DND-41 (cell line): ENCODE measurements at regions not wholly inside any gene's neighbourhood (a gene's known extent, or its start where the extent isn't known, plus 50 kb on each side); places are given as distances from the start of the nearest gene placed in this dataset.

Experiments used
- ATAC-seq: fragments of 200-7000 bp; cut with Tn5 transposase; 3 replicates; pipeline ENCODE4 v1.9.1; 2021; ENCODE audit warnings: low read depth; ENCODE audit not compliant: insufficient read depth
- DNase-seq: peaks from one replicate; pipeline ENCODE4 v3.0.0-alpha.2; 2020
- H2AFZ ChIP-seq: 2 replicates; pipeline ENCODE4 v1.6.0; 2012; ENCODE audit warnings: low read depth, low read length
- H3K27ac ChIP-seq: 2 replicates; pipeline ENCODE4 v1.5.1; 2012; ENCODE audit warnings: low read length, inconsistent platforms
- H3K27me3 ChIP-seq: fragments of 200-600 bp; sonication (generic); 2 replicates; pipeline ENCODE4 v1.6.0; 2012; ENCODE audit warnings: low read length, mild to moderate bottlenecking, inconsistent platforms; ENCODE audit not compliant: insufficient read depth, poor library complexity
- H3K36me3 ChIP-seq: 2 replicates; pipeline ENCODE4 v1.5.1; 2012; ENCODE audit warnings: low read length, inconsistent platforms; ENCODE audit not compliant: insufficient read depth
- H3K4me1 ChIP-seq: 2 replicates; pipeline ENCODE4 v1.5.1; 2012; ENCODE audit warnings: mild to moderate bottlenecking, low read length; ENCODE audit not compliant: insufficient read depth
- H3K4me2 ChIP-seq: 2 replicates; pipeline ENCODE4 v1.6.0; 2012; ENCODE audit warnings: mild to moderate bottlenecking, moderate library complexity, low read length, inconsistent platforms; ENCODE audit not compliant: insufficient read depth
- H3K4me3 ChIP-seq, 2 experiments: fragments of 200-600 bp in 1 of 2; shearing (Covaris generic) in 1 of 2; 2 replicates each; pipeline ENCODE4 v1.5.1; 2012 to 2016; ENCODE audit warnings: inconsistent platforms in 2 of 2, low read length in 2 of 2, mild to moderate bottlenecking in 2 of 2, low read depth in 1 of 2, moderate library complexity in 1 of 2
- H3K79me2 ChIP-seq: 2 replicates; pipeline ENCODE4 v1.6.0; 2012; ENCODE audit warnings: low read length, inconsistent platforms; ENCODE audit not compliant: insufficient read depth
- H3K9ac ChIP-seq: 2 replicates; pipeline ENCODE4 v1.6.0; 2012; ENCODE audit warnings: low read depth, mild to moderate bottlenecking, inconsistent platforms, low read length, moderate library complexity
- H3K9me3 ChIP-seq: 2 replicates; pipeline ENCODE4 v1.5.1; 2012; ENCODE audit warnings: low read length, moderate library complexity, mild to moderate bottlenecking, inconsistent platforms; ENCODE audit not compliant: insufficient read depth, severe bottlenecking
- H4K20me1 ChIP-seq: 2 replicates; pipeline ENCODE4 v1.6.0; 2012; ENCODE audit warnings: low read length; ENCODE audit not compliant: insufficient read depth
- CTCF ChIP-seq: IDR thresholded peaks from 2 replicates; pipeline ENCODE4 v1.5.1; 2012; ENCODE audit warnings: borderline replicate concordance, low read length, moderate library complexity, mild to moderate bottlenecking; ENCODE audit not compliant: poor library complexity, severe bottlenecking; ENCODE audit errors: extremely low read depth
- EZH2 ChIP-seq: IDR thresholded peaks from 3 replicates; pipeline ENCODE4 v1.6.1; 2012; ENCODE audit warnings: borderline replicate concordance, low read depth, mild to moderate bottlenecking, moderate library complexity, low read length, inconsistent platforms; ENCODE audit not compliant: severe bottlenecking

GRCh38 chr4:170339522-170339921 lies 249.8 kb upstream of the AADAT start:
- no peak for ATAC-seq
- no peak overlapping the region for H3K4me3 ChIP-seq
- H3K79me2 ChIP-seq, result no peaks in the 10 kb centered on the region
- H3K27me3 ChIP-seq, result no peaks in the 10 kb centered on the region
- no peak overlapping the region for H2AFZ ChIP-seq
- H3K36me3 ChIP-seq, result no peaks in the 10 kb centered on the region
- H3K27ac ChIP-seq, result no peak overlapping the region
- TF ChIP-seq EZH2 (no peak), CTCF (no peak)
- H3K9me3 ChIP-seq, result no peaks in the 10 kb centered on the region
- H3K4me1 ChIP-seq, result no peaks in the 10 kb centered on the region
- no peak overlapping the region for H3K9ac ChIP-seq
- no peaks in the 10 kb centered on the region for H4K20me1 ChIP-seq
- no peak for DNase-seq
- no peak overlapping the region for H3K4me2 ChIP-seq

- no peak overlapping the region for H3K4me3 ChIP-seq
- DNase-seq (no peak), ATAC-seq (no peak)
- no peaks in the 10 kb centered on the region for H3K9me3 ChIP-seq
- TF ChIP-seq EZH2, result no peak
- H2AFZ ChIP-seq, result no peak overlapping the region
- H3K36me3 ChIP-seq, result no peaks in the 10 kb centered on the region
- no peaks in the 10 kb centered on the region for H3K27me3 ChIP-seq
- H3K9ac ChIP-seq, result no peak overlapping the region
- H3K79me2 ChIP-seq, result no peaks in the 10 kb centered on the region
- H3K27ac ChIP-seq, result no peak overlapping the region
- no peaks in the 10 kb centered on the region for H3K4me1 ChIP-seq
- H4K20me1 ChIP-seq, result no peaks in the 10 kb centered on the region
- H3K4me2 ChIP-seq, result no peak overlapping the region
Observed at GRCh38 chr4:170336238-170336775, 246.6 kb upstream of the AADAT start.

- Histone ChIP-seq H3K36me3 (no peaks in the 10 kb centered on the region), H4K20me1 (no peaks in the 10 kb centered on the region), H2AFZ (no peak overlapping the region), H3K4me2 (no peak overlapping the region), H3K79me2 (no peaks in the 10 kb centered on the region), H3K9me3 (no peaks in the 10 kb centered on the region), H3K4me1 (no peaks in the 10 kb centered on the region), H3K9ac (no peak overlapping the region), H3K27me3 (no peaks in the 10 kb centered on the region), H3K27ac (no peak overlapping the region), H3K4me3 (no peak overlapping the region)
- DNase-seq (no peak), ATAC-seq (no peak)
- TF ChIP-seq CTCF (no peak), EZH2 (no peak)
Observed at GRCh38 chr4:170325599-170325998, 235.8 kb upstream of the AADAT start.

GRCh38 chr4:170323623-170324022 lies 233.9 kb upstream of the AADAT start:
- no peak overlapping the region for H3K4me2 ChIP-seq
- H3K27ac ChIP-seq, result no peak overlapping the region
- ATAC-seq (no peak), DNase-seq (no peak)
- H3K4me3 ChIP-seq, result no peak overlapping the region
- H4K20me1 ChIP-seq, result no peaks in the 10 kb centered on the region
- H3K27me3 ChIP-seq, result no peaks in the 10 kb centered on the region
- no peak overlapping the region for H2AFZ ChIP-seq
- no peak for TF ChIP-seq EZH2
- TF ChIP-seq CTCF, result no peak
- no peak overlapping the region for H3K9ac ChIP-seq
- H3K4me1 ChIP-seq, result no peaks in the 10 kb centered on the region
- no peaks in the 10 kb centered on the region for H3K79me2 ChIP-seq
- no peaks in the 10 kb centered on the region for H3K36me3 ChIP-seq
- H3K9me3 ChIP-seq, result no peaks in the 10 kb centered on the region
